Activated CD8-positive, alpha-beta memory T cell treated with anti-CD3 and anti-CD28 coated beads, Interleukin-2, amount 50 U/mL, for 1 hour (primary cell): ENCODE measurements at regions not wholly inside any gene's neighbourhood (a gene's known extent, or its start where the extent isn't known, plus 50 kb on each side); places are given as distances from the start of the nearest gene placed in this dataset.

Experiments
- DNase-seq: peaks from one replicate; pipeline ENCODE4 v3.0.0-alpha.2; 2020; ENCODE audit errors: extremely low read depth

DNA sequence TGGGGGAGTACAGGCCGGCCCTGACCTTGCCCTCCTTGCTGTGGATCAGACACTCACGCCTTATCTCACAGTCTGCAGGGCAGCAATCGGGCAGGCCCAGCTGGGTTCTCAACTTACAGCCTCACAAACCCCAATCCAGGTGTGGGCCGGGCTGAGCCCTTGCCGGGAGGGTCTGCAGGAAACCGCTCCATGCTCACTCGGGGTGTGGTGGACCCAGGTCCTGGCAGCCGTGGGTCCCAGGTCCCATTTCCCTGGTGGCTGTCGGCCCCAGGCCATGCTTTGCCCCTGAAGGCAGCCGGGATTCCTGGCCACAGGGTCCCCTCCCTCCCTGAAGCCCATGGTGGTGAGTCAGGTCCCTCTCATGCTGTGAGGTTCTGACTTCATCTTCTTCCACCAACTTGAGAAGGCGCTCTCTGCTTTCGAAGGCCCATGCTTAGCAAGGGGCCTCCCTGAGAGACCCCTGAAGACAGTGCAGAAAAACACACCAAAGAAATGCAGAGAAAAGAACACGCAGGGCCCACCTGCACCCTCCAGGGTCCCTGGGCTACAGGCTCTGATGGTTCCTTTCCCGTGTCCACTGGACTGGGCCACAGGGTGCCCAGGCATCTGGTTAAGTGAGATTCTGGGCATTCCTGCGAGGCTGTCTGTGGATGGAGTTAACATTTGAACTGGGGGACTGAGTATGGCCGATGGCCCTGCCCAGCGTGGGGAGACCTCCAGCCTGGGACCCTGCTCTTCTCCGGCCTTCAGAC, 588.2 kb downstream of the BRD1 start:
- no peak for DNase-seq

GRCh38 chr22:49238181-49239141, 589.2 kb downstream of the BRD1 start:
- no peak for DNase-seq

DNA sequence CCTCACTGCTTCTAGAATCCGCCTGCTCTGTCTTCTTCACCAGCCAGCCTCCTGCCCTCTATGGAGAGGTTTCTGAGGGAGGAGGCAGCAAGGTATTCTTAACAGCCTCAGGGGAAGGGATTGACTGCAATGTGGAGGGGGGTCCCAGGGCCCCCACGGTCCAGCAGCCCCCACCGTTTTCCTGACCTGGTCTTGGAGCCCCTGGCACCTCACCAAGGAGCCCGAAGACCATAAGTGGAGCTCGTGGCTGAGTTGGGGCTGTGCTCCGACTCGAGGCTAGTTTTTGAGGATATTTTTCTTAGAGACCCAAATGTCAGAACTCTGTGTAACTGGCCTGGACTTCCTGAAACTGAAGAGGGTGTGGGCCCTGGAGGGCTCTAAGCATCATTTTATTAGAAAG, 590.0 kb downstream of the BRD1 start:
- no peak for DNase-seq

DNA sequence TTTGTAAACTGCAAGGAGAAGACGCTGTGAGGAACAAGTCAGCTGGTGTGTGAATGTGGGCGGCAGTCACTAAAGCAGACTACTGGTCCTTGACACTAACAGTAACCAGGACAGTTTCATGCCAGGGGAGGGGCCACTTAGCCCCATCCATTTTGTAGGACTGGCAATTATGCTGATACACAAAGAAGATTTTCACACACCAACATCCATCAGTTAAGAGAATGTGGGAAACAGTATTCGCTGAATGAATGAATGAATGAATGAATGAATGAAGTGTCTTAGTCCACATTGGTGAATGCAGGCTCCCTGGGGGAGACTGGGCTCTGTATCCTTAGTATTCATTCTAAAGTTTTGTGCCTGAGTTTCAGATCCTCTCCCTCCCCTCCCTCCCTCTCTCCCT, 590.4 kb downstream of the BRD1 start:
- DNase-seq: no peak

DNA sequence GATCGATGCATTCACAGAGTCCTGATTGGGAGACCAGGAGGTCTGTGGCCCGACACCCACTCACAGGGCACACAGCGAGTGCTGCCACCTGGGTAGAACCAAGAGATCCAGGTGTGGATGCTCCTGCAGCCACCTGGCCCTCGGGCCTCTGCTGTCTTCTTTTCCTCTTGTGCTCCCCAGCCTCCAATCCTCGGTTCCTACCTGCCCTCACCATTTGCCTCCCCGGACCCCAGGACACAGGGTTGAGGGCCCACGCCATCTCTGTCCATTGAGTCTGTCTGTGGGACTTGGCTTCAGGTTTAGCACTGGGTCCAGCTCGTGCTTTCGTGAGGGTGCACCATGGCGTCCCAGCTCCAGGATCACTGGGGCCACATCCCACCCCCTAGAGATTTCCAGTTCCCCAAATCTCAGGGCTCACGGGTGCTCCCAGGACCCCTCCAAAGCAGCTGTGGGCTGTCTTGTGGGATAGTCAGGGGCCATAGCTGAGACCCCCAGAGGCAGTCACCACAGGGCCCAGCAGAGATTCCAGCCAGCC, 591.1 kb downstream of the BRD1 start:
- no peak for DNase-seq

GRCh38 chr22:49235463-49236300, 592.0 kb downstream of the BRD1 start:
- DNase-seq: no peak

DNA sequence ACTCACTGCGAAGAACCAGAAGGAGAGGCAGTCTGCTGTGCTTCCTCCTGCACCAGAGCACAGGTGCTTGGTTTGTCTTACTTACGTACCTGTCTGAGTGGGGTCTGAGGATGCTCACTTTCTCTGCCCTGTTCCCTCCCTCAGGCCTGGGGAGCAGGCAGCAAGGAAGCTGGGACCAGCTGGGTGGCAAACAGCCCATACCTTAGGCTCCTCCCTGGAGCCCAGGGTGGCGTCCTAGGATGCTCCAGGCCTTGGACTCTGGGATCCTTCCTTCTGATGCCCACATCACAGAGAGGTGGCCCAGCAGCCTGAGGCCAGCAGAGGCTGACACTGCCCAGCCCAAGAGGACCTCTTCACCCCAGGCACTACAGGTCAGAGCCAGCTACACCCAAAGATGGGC, 593.2 kb downstream of the BRD1 start:
- DNase-seq: no peak

- no peak for DNase-seq
Measured at GRCh38 chr22:49233507-49234100, 594.1 kb downstream of the BRD1 start.

- no peak for DNase-seq
Measured at GRCh38 chr22:49232319-49233067, 595.2 kb downstream of the BRD1 start.

- DNase-seq: no peak
Measured at GRCh38 chr22:49230194-49230577, 597.5 kb downstream of the BRD1 start.

DNA sequence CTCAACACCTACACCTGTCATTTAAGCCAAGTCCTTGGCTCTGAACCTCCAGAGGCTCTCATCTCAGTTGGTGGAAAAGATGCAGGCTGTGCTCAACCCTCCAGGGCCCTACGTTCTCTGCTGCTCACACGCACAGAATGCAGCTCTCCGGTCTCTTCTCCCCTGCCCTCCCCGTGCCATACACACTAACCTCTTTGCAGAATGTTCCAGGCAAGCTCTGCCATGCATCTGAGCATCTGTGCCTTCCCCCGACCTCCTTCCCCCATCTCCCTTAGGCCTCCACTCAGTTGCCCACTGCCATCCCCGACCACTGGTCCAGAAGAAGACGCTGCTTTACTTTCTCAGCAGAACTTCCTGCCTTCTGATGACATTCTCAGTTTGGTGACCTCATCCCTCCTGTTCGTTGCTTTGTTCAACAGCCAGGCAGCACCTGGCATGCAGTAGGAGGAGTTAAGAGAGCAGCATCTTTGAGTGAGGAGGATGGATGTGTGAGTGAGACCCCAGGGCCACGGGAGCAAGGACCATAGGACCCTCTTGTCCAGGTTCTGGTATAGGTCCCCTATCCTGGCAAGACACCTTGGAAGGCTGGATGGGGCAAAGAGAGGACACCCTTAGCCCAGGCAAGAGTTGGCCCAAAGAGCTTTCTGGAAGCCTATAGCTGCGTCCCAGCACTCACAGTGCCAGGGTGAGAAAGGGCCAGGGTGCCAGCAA, 598.0 kb downstream of the BRD1 start:
- DNase-seq: no peak

DNA sequence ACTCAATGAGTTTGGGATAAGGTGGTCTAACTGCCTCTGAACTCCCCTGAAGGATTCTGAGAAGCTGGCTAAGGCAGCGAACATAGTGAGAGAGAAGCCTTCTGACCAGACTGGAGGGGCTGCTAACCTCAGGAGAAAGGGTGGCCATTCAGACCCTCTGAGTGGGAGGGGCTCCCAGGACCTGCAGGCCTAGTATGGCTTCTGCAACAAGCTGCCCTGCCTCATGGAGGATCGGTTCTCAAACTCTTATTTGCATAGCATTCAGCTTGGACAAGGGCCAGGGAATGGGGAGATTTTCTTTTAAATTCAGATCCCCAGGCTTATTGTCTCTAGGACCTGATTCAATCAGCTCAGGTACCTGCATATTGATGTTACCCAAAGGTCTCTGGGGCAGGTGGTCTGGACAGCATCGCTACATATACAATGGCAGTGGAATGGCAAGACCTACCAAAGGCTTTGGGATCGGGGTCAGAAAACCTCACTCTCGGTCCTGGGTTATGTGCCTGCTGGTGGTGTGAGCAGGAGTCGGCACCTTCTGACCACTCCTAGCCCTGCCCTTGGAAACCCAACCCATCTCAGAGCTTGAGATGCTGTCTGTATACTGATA, 599.1 kb downstream of the BRD1 start:
- DNase-seq: no peak

DNA sequence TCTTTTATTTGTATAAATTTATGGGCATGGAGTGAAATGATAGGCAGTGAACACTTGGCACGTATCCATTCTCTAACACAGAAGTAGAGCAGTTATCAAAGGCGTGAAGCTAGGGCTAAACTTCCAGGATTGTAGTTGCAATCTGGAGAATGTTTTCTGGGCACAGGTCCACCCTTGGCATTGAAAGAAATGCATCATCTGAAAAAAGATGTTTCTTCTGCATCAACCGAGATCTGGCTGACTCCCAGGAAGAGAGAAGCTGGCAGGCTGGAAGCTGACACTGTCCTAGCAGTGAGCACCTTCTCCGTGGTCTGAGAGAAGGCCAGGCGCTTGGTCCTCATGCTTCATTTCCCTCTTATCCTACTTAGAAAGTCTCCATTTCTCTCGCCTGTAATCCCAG, 600.0 kb downstream of the BRD1 start:
- DNase-seq: no peak

DNA sequence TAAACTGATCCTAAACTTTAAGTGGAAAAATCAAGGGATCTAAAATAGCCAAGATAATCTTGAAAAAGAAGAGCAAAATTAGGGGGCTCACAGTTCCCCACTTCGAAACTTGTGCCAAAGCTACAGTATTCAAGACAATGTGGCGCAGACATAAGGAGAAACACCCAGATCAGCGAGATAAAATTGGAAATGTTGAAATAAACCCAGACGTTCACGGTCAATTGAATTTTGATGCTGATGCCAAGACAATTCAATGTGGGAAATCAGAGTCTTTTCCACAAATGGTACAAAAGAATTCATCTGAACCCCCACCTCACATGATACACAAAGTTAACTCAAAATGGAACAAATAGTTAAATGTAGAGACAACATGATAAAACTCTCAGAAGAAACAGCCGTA, 601.6 kb downstream of the BRD1 start:
- DNase-seq: no peak

DNA sequence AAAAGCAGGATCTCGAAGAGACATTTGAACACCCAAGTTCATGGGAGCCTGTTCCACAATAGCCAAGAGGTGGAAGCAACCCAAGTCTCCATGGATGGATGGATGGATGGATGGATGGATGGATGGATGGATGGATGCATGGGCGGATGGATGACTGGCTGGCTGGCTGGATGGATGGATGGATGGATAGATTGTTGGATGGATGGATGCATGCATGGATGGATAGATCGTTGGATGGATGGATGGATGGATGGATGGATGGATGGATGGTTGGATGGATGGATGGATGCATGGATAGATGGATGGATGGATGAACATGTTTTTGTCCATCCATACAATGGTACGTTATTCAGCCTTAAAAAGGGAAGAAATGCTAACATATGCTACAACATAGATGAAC, 603.4 kb downstream of the BRD1 start:
- DNase-seq: no peak

DNA sequence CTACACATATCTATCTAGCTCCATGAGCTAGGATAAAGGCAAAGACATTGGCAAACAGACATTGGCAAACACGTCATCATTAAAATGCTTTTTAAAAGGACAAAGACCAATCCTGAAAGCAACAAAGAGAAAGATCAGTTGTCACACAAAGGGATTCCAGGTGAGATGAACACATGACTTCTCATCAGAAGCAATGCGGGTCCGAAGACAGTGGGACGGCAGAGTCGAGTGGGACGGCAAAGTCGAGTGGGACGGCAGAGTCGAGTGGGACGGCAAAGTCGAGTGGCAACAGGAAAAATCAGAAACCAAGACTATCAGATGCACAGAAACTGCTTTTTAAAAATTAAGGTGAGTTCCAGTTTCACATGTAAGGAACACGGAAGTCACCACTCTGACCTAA, 609.5 kb downstream of the BRD1 start:
- DNase-seq: no peak

DNA sequence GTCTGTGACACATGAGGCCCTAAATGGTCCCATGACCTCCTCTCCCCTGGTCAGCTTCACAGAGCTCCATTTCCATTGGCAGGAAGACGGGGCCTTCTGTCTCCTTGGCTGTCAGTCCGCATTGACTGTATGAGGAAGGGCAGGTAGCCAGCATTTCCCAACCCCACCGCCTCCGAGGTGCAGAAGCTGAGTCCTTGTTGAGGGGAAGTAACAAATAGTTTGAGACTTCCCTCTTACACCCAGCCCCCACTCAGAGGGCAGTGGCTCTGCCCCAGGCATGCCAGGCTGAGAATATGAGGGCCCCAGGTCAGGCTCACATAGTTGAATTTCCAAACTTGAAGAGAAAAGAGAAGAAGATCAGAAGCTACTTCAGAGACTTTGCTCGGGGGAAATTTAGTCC, 611.1 kb downstream of the BRD1 start:
- DNase-seq: no peak

DNA sequence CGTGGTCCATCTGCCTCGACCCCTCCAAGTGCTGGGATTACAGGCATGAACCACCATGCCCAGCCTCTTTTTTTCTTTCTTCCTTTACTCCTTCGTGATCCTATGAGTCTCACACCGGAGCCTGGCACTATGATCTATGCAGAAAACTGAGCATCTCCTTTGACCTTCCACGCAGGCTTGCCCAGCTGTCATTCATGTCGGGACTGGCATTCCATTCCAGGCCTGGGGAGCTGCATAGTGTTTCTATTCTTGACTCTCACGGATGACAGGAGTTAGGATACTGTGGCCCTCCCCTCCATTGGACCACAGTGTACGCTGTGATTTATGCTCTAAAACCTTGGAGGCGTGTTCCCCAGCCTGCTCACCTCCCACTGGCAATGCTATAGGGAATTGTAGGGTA, 611.8 kb downstream of the BRD1 start:
- DNase-seq: no peak

DNA sequence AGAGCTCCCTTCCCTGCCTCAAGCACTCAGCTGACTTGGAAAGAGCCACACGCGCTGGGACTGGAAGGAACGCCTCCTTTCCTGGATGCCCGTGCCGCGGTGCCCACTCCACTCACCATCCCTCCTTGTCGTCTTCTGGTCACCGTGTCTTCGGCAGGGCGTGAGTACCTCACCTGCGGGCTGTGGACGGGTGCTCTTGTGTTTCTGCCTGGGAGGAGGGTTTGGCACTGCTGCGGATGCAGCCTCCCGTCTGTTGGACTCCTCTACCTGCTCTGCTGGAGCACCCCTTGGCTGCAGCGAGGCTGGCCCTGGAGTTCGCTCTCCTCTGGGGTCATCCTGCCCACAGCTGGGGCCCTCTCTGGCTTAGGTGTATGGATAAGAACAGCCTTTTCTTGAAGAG, 612.7 kb downstream of the BRD1 start:
- DNase-seq: no peak
